ENCODE measurements at regions not wholly inside any gene's neighbourhood (a gene's known extent, or its start where the extent isn't known, plus 50 kb on each side); places are given as distances from the start of the nearest gene placed in this dataset.

- no peak for TF ChIP-seq POLR2AphosphoS5 (IDR thresholded peaks at IDR 0.05; ENCODE audit: low read depth)
- TF ChIP-seq REST (IDR thresholded peaks at IDR 0.05; ENCODE audit: insufficient replicate concordance, low read depth): no peak
- no peak for TF ChIP-seq CTCF (IDR thresholded peaks at IDR 0.05; ENCODE audit: insufficient read depth, low read length)
- no peak for TF ChIP-seq SPI1 (IDR thresholded peaks at IDR 0.05; ENCODE audit: borderline replicate concordance, low read depth)
- TF ChIP-seq GABPA (IDR thresholded peaks at IDR 0.05; ENCODE audit: low read depth): no peak
- no peak for DNase-seq (ENCODE audit: low read depth in 1 of 2, low spot score in 1 of 2)
- no peak overlapping the region for H3K4me3 ChIP-seq (replicated peaks; ENCODE audit: insufficient read depth, low read length)
- no peaks in the 10 kb centered on the region for H3K27me3 ChIP-seq (ENCODE audit: insufficient read depth, poor library complexity, severe bottlenecking)
- H3K27ac ChIP-seq (replicated peaks): no peak overlapping the region
Observed at GRCh38 chr12:3432868-3433267, 58.1 kb upstream of the PRMT8 start.

GRCh38 chr12:3436461-3437065 is 54.4 kb upstream of the PRMT8 start:
- DNase-seq (ENCODE audit: low read depth in 1 of 2, low spot score in 1 of 2): no peak

More at GRCh38 chr12:3436461-3437065, 54.4 kb upstream of the PRMT8 start:
- TF ChIP-seq POLR2AphosphoS5 (IDR thresholded peaks at IDR 0.05; ENCODE audit: low read depth): no peak
- TF ChIP-seq SPI1 (IDR thresholded peaks at IDR 0.05; ENCODE audit: borderline replicate concordance, low read depth): no peak
- no peak for TF ChIP-seq REST (IDR thresholded peaks at IDR 0.05; ENCODE audit: insufficient replicate concordance, low read depth)
- TF ChIP-seq CTCF (IDR thresholded peaks at IDR 0.05; ENCODE audit: insufficient read depth, low read length): no peak
- no peak for TF ChIP-seq GABPA (IDR thresholded peaks at IDR 0.05; ENCODE audit: low read depth)
- Histone ChIP-seq H3K27me3 (ENCODE audit: insufficient read depth, poor library complexity, severe bottlenecking) (no peaks in the 10 kb centered on the region), H3K27ac (replicated peaks) (no peak overlapping the region), H3K4me3 (replicated peaks; ENCODE audit: insufficient read depth, low read length) (no peak overlapping the region)

Measured in HL-60 (cell line).